Esophagus squamous epithelium (tissue), 4 donors: ENCODE measurements at regions not wholly inside any gene's neighbourhood (a gene's known extent, or its start where the extent isn't known, plus 50 kb on each side); places are given as distances from the start of the nearest gene placed in this dataset.

Experiments
- POLR2A ChIP-seq, 4 donors: fragments of 450-650 bp; IDR thresholded peaks; one replicate each; pipeline ENCODE4 v1.6.1; 2017; ENCODE audit warnings: antibody characterized with exemption in 4 of 4, mild to moderate bottlenecking in 4 of 4, moderate library complexity in 3 of 4
- TF ChIP-seq, protein P1 (sequence below), 6 experiments: fragments of 450-650 bp in 4 of 6; fragments of 200-600 bp in 2 of 6; sonication (generic) in 2 of 6; IDR thresholded peaks; one replicate each; pipeline ENCODE4 v1.5.1; 2016 to 2019; ENCODE audit warnings: antibody characterized with exemption in 6 of 6, mild to moderate bottlenecking in 4 of 6, moderate library complexity in 4 of 6

DNA sequence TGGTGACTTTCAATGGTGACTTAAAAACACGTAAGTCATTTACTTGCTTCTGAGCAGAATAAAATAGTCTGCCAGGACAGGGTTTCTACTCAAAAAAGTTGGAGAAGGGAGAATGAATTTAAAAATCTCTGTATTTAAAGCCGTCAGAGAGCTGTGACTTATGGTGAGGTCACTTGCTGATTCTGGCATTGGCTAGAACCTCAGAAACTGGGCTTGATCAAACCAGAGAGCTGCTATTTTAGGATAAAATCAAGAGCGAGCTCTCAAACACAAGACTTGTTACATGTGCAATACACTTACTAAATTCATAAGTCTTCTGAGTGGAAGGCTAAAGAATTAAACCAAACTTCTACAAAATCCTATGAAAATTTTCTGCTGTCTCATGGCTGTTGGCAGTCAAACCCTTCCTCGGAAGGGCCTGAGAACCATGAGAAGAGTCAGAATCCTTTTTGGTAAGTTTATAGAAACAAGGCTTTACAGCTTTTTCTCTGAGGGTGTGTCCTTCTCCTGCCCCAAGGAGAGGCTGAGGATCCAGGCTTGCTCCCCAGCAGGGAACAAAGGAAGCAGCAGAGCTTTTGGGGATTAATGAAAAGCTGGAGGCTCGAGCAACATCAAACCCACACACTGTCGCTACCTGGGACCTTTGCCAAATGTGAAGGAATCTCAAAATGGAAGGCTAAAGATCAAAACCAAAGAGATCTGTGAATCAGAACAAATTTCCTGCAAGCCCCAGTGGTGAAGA is 816.4 kb downstream of the SOCS6 start:
- TF ChIP-seq, protein P1, sequence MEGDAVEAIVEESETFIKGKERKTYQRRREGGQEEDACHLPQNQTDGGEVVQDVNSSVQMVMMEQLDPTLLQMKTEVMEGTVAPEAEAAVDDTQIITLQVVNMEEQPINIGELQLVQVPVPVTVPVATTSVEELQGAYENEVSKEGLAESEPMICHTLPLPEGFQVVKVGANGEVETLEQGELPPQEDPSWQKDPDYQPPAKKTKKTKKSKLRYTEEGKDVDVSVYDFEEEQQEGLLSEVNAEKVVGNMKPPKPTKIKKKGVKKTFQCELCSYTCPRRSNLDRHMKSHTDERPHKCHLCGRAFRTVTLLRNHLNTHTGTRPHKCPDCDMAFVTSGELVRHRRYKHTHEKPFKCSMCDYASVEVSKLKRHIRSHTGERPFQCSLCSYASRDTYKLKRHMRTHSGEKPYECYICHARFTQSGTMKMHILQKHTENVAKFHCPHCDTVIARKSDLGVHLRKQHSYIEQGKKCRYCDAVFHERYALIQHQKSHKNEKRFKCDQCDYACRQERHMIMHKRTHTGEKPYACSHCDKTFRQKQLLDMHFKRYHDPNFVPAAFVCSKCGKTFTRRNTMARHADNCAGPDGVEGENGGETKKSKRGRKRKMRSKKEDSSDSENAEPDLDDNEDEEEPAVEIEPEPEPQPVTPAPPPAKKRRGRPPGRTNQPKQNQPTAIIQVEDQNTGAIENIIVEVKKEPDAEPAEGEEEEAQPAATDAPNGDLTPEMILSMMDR (IDR thresholded peaks at IDR 0.05) = no peak
- TF ChIP-seq POLR2A (IDR thresholded peaks at IDR 0.05) = no peak
